ENCODE measurements at regions not wholly inside any gene's neighbourhood (a gene's known extent, or its start where the extent isn't known, plus 50 kb on each side); places are given as distances from the start of the nearest gene placed in this dataset.

- intact Hi-C loops (cut with micrococcal nuclease) = loop anchor here (2.0 to 10.0 kb wide), 3 partner anchors 257 to 809 kb away; partner anchors contain the start of gene CCSER1
Measured at GRCh38 chr4:89483833-89484232, 176.2 kb upstream of the GPRIN3 start.

DNA sequence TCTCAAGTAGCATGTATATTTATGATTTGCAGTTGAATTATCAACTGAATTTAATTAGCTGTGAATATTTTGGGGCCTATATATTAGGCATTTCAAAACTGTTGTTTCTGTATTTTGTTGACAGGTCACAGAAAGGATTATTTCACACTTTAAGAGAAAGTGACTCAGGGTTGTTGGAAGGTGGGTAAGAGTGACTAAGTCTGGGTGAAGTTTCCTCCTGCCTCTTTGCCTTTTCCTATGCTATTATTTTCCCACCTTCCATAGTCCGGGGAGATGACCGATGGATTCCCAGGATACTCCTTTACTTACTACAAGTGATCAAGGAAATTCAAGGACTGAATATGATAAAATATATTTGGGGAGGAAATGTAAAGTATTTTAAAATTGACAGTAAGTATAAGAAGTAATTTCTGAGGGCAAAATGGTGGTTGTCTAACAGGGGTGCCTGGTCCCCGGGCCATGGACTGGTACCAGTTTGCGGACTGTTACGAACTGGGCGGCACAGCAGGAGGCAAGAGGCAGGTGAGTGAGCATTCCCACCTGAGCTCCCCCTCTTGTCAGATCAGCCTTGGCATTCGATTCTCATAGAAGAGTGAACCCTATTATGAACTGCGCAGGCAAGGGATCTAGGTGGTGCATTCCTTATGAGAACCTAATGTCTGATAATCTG lies 175.5 kb upstream of the GPRIN3 start:
- H4K20me1 ChIP-seq (replicated peaks; ENCODE audit: control insufficient read depth, extremely low read depth, insufficient read depth, low read length) = no peaks in the 10 kb centered on the region
- no peaks in the 10 kb centered on the region for H3K36me3 ChIP-seq (ENCODE audit: control insufficient read depth in 2 of 2, extremely low read depth in 1 of 2, insufficient read depth in 2 of 2, low read length in 2 of 2)
- TF ChIP-seq POLR2A (IDR thresholded peaks at IDR 0.05; ENCODE audit: low read depth, low read length) = no peak
- TF ChIP-seq MYC (IDR thresholded peaks at IDR 0.05; ENCODE audit: low read depth, low read length) = no peak
- TF ChIP-seq JUN (IDR thresholded peaks at IDR 0.05; ENCODE audit: borderline replicate concordance, insufficient read depth, insufficient read length, low read depth) = peak; percentile 28
- TF ChIP-seq EZH2 (IDR thresholded peaks at IDR 0.05; ENCODE audit: borderline replicate concordance, low read depth, low read length, severe bottlenecking) = no peak
- no peak for TF ChIP-seq GATA2 (IDR thresholded peaks at IDR 0.05; ENCODE audit: insufficient read depth, insufficient read length, low read depth, low read length)
- TF ChIP-seq CTCF (IDR thresholded peaks at IDR 0.05; ENCODE audit: extremely low read depth in 1 of 2, insufficient read depth in 1 of 2, low read depth in 1 of 2, low read length in 2 of 2) = no peak
- TF ChIP-seq FOS (IDR thresholded peaks at IDR 0.05; ENCODE audit: borderline replicate concordance, insufficient read depth, low read length) = peak; percentile 69
- TF ChIP-seq POLR2AphosphoS5 (IDR thresholded peaks at IDR 0.05; ENCODE audit: insufficient read depth, low read depth, low read length) = no peak
- peak overlapping the region; percentile 69 for H2AFZ ChIP-seq (ENCODE audit: low read depth, low read length)
- H3K9ac ChIP-seq (replicated peaks; ENCODE audit: extremely low read depth, insufficient read depth, low read length) = no peak overlapping the region
- peak overlapping the region; percentile 57 for H3K27ac ChIP-seq (ENCODE audit: insufficient read depth, low read depth, low read length)
- H3K4me3 ChIP-seq (replicated peaks in 1 of 3; ENCODE audit: insufficient read depth in 1 of 3, low read depth in 1 of 3, low read length in 3 of 3) = no peak overlapping the region
- intact Hi-C loops (cut with micrococcal nuclease) (loop anchor here (1.0 to 10.0 kb wide), 5 partner anchors 256 to 810 kb away; partner anchors contain the start of gene CCSER1), dilution Hi-C loops (cut with MboI; ENCODE audit: extremely low pct_ligation_motif_present, low sequenced_read_pairs) (no loop called here)
- no peaks in the 10 kb centered on the region for H3K27me3 ChIP-seq (ENCODE audit: control insufficient read depth in 2 of 2, insufficient read depth in 2 of 2, low read length in 2 of 2)
- ChIA-PET POLR2A (interaction anchor here (1.4 kb wide), 1 partner anchor 415 kb away, joined by 3 read pairs; no protein-coding TSS in a partner anchor), CTCF (interaction anchor here (0.8 to 3.2 kb wide), 34 partner anchors 9 to 811 kb away, joined by 3 to 20 read pairs (median 4); partner anchors contain the start of gene MMRN1)
- H3K79me2 ChIP-seq (ENCODE audit: control insufficient read depth, insufficient read depth, low read length) = no peaks in the 10 kb centered on the region
- peaks cover 12% of the 10 kb centered on the region for H3K4me1 ChIP-seq (ENCODE audit: control insufficient read depth, extremely low read depth, insufficient read depth, low read length)
- TSS peak; percentile 21 for BruUV-seq (replicated peaks)
- H3K4me2 ChIP-seq (ENCODE audit: insufficient read depth, low read length) = peak overlapping the region; percentile 55
- H3K9me3 ChIP-seq (replicated peaks; ENCODE audit: control insufficient read depth, insufficient read depth, low read length) = no peaks in the 10 kb centered on the region
- DNase-seq (ENCODE audit: low read depth, low spot score) = peak; percentile 61
- FAIRE-seq = peak; percentile 49
- H3K9me1 ChIP-seq (replicated peaks; ENCODE audit: control insufficient read depth, extremely low read depth, insufficient read depth, low read length) = no peaks in the 10 kb centered on the region

More at GRCh38 chr4:89483833-89484232, 176.2 kb upstream of the GPRIN3 start:
- dilution Hi-C loops (cut with MboI; ENCODE audit: extremely low pct_ligation_motif_present, low sequenced_read_pairs) = no loop called here
- Histone ChIP-seq H2AFZ (ENCODE audit: low read depth, low read length) (no peak overlapping the region), H3K9me3 (replicated peaks; ENCODE audit: control insufficient read depth, insufficient read depth, low read length) (no peaks in the 10 kb centered on the region), H3K36me3 (ENCODE audit: control insufficient read depth in 2 of 2, extremely low read depth in 1 of 2, insufficient read depth in 2 of 2, low read length in 2 of 2) (no peaks in the 10 kb centered on the region), H3K79me2 (ENCODE audit: control insufficient read depth, insufficient read depth, low read length) (no peaks in the 10 kb centered on the region), H3K4me1 (ENCODE audit: control insufficient read depth, extremely low read depth, insufficient read depth, low read length) (peaks cover 20% of the 10 kb centered on the region), H3K27me3 (ENCODE audit: control insufficient read depth in 2 of 2, insufficient read depth in 2 of 2, low read length in 2 of 2) (no peaks in the 10 kb centered on the region), H3K9me1 (replicated peaks; ENCODE audit: control insufficient read depth, extremely low read depth, insufficient read depth, low read length) (no peaks in the 10 kb centered on the region), H3K9ac (replicated peaks; ENCODE audit: extremely low read depth, insufficient read depth, low read length) (no peak overlapping the region), H3K27ac (ENCODE audit: insufficient read depth, low read depth, low read length) (no peak overlapping the region), H3K4me2 (ENCODE audit: insufficient read depth, low read length) (no peak overlapping the region), H3K4me3 (replicated peaks in 1 of 3; ENCODE audit: insufficient read depth in 1 of 3, low read depth in 1 of 3, low read length in 3 of 3) (no peak overlapping the region), H4K20me1 (replicated peaks; ENCODE audit: control insufficient read depth, extremely low read depth, insufficient read depth, low read length) (no peaks in the 10 kb centered on the region)
- ChIA-PET POLR2A (interaction anchor here (1.4 kb wide), 1 partner anchor 414 kb away, joined by 3 read pairs; no protein-coding TSS in a partner anchor), CTCF (interaction anchor here (3.2 kb wide), 1 partner anchor 385 kb away, joined by 18 read pairs; no protein-coding TSS in a partner anchor)
- BruUV-seq (replicated peaks) = no TSS peak
- no peak for FAIRE-seq
- no peak for DNase-seq (ENCODE audit: low read depth, low spot score)
- TF ChIP-seq MYC (IDR thresholded peaks at IDR 0.05; ENCODE audit: low read depth, low read length) (no peak), POLR2A (IDR thresholded peaks at IDR 0.05; ENCODE audit: low read depth, low read length) (no peak), MAX (IDR thresholded peaks at IDR 0.05; ENCODE audit: insufficient read depth, insufficient read length) (no peak), GATA2 (IDR thresholded peaks at IDR 0.05; ENCODE audit: insufficient read depth, insufficient read length, low read depth, low read length) (no peak), JUN (IDR thresholded peaks at IDR 0.05; ENCODE audit: borderline replicate concordance, insufficient read depth, insufficient read length, low read depth) (no peak), POLR2AphosphoS5 (IDR thresholded peaks at IDR 0.05; ENCODE audit: insufficient read depth, low read depth, low read length) (no peak), EZH2 (IDR thresholded peaks at IDR 0.05; ENCODE audit: borderline replicate concordance, low read depth, low read length, severe bottlenecking) (no peak)
